ENCODE measurements at regions not wholly inside any gene's neighbourhood (a gene's known extent, or its start where the extent isn't known, plus 50 kb on each side); places are given as distances from the start of the nearest gene placed in this dataset.

DNA sequence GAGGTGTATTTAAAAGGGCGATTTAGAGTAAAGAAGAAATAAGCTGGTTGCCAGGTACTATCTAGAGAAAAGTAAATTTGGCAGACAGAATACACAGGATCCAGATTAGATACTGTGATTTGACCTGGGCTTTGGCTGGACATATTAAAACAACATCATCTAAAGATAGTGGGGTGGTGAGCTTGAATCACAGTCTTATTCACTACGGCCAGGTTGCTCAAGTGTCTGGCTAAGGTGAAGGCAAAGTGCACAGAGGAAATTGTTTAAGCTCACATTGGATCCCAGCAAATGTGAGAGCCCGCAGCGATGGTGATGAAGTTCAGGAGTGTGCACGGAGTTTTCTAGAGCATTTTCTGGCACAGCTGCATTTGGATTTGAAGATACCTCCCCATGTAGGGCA, 398.2 kb upstream of the MEF2C start:
- TF ChIP-seq, protein P1, sequence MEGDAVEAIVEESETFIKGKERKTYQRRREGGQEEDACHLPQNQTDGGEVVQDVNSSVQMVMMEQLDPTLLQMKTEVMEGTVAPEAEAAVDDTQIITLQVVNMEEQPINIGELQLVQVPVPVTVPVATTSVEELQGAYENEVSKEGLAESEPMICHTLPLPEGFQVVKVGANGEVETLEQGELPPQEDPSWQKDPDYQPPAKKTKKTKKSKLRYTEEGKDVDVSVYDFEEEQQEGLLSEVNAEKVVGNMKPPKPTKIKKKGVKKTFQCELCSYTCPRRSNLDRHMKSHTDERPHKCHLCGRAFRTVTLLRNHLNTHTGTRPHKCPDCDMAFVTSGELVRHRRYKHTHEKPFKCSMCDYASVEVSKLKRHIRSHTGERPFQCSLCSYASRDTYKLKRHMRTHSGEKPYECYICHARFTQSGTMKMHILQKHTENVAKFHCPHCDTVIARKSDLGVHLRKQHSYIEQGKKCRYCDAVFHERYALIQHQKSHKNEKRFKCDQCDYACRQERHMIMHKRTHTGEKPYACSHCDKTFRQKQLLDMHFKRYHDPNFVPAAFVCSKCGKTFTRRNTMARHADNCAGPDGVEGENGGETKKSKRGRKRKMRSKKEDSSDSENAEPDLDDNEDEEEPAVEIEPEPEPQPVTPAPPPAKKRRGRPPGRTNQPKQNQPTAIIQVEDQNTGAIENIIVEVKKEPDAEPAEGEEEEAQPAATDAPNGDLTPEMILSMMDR (IDR thresholded peaks at IDR 0.05) = no peak
- H3K4me3 Mint-ChIP-seq (ENCODE audit: unreplicated experiment) = no peak overlapping the region
- no peak for DNase-seq (ENCODE audit: extremely low spot score, unreplicated experiment)
- H3K4me1 Mint-ChIP-seq (ENCODE audit: unreplicated experiment) = peaks cover 26% of the 10 kb centered on the region
- H3K27ac Mint-ChIP-seq (ENCODE audit: unreplicated experiment) = no peak overlapping the region
- H3K9me3 Mint-ChIP-seq (ENCODE audit: unreplicated experiment) = peaks cover 4% of the 10 kb centered on the region
- no peaks in the 10 kb centered on the region for H3K36me3 Mint-ChIP-seq (ENCODE audit: unreplicated experiment)
- no peaks in the 10 kb centered on the region for H3K27me3 Mint-ChIP-seq (ENCODE audit: unreplicated experiment)

DNA sequence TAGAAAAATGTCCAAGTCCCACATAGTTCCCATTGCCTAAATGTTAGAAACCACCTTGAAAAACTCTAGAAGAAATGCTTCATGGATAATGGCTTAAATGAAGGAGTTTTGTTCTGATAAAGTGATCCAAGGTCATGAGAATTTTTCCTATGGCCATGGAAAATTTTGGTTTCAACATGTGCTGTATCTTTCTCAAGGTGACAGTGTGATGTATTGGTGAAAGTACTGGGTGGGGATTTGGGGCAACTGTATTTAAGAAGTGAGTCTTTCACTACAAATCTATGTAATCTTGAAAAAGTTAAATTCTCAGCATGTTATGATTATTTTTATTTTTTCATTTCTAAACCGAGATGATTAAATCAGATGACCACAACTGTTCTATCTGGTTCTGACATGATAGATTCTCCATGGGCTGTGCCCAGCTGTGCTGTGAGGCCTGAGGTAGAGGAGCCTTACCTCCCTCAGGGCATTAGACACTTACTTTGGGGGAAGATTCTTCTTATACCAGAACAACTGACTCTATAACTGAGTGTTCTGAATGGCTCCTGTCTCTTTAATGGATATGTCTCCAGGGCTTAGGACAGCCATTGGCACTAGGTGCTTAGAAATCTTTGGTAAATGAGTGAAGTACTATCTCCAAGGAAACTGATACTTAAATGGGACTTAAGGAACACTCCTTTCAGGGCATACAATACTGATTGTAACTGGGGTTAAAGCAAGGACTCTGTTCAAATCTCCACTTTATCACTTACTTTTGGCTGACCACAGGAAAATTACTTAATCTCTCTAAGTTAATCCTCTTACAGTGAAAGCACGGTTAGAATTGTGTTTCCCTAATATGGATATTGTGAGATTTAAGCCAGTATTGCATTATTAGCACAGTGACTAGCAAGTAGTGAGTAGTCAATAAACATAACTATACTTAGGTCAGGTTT, 397.4 kb upstream of the MEF2C start:
- peaks cover 6% of the 10 kb centered on the region for H3K9me3 Mint-ChIP-seq (ENCODE audit: unreplicated experiment)
- no peaks in the 10 kb centered on the region for H3K36me3 Mint-ChIP-seq (ENCODE audit: unreplicated experiment)

DNA sequence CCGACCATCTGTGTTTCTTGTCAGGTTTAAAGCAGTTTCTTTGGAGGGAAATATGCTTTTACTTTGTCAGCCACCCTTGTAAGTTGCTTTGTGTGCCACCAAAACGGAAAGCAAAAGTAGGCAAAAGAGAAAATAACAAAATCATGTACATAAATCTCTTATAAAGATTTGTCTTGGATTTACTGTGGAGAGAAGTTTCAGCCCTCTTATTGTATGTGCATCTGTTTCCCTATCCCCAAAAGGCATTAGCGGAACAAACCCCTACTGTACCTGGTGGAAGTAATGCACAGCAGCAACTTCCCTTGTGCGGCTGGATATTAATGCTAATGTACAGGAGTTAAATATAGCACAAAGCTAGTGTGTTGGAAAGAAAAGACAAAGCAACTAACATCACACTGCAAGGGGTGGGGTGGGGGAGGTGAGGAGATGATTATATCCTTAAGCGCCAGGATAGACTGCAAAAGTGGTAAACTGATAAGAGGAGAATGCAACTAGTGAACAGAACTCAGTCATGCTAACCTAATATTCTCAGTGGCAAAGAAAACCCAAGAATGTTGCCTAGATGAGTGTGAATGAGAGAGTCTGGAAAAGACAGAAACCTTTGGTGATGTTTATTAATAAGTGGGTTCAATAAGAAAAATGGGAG, 396.5 kb upstream of the MEF2C start:
- H3K27me3 Mint-ChIP-seq (ENCODE audit: unreplicated experiment) = no peaks in the 10 kb centered on the region
- no peak overlapping the region for H3K4me3 Mint-ChIP-seq (ENCODE audit: unreplicated experiment)
- TF ChIP-seq, protein P1 (IDR thresholded peaks at IDR 0.05) = no peak
- peaks cover 6% of the 10 kb centered on the region for H3K9me3 Mint-ChIP-seq (ENCODE audit: unreplicated experiment)
- peaks cover 26% of the 10 kb centered on the region for H3K4me1 Mint-ChIP-seq (ENCODE audit: unreplicated experiment)
- no peaks in the 10 kb centered on the region for H3K36me3 Mint-ChIP-seq (ENCODE audit: unreplicated experiment)
- DNase-seq (ENCODE audit: extremely low spot score, unreplicated experiment) = no peak
- no peak overlapping the region for H3K27ac Mint-ChIP-seq (ENCODE audit: unreplicated experiment)

More for the DNA sequence above, 397.4 kb upstream of the MEF2C start:
- Mint-ChIP-seq H3K27me3 (ENCODE audit: unreplicated experiment) (no peaks in the 10 kb centered on the region), H3K27ac (ENCODE audit: unreplicated experiment) (no peak overlapping the region), H3K4me3 (ENCODE audit: unreplicated experiment) (no peak overlapping the region), H3K4me1 (ENCODE audit: unreplicated experiment) (peaks cover 26% of the 10 kb centered on the region)
- no peak for DNase-seq (ENCODE audit: extremely low spot score, unreplicated experiment)
- TF ChIP-seq, protein P1 (IDR thresholded peaks at IDR 0.05) = no peak

DNA sequence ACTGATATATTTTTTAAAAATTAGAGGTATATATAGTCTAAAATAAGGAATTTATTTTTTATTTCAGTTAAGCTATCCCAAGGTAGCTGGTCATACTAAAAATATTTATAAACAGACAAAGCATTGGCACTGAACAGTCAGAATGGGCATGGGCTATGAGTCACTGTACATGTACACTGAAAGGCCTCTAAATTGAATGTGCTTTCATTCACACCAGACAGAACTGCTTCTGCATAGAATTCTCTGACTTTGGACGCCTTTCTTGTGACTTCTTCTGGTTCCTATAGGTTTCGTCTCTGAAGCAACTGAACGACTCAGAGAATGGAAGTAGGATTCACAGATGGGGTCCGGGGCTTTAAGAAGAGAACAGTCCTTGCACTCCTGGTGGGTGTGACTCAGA, 394.8 kb upstream of the MEF2C start:
- H3K4me1 Mint-ChIP-seq (ENCODE audit: unreplicated experiment) = peaks cover 25% of the 10 kb centered on the region
- H3K27me3 Mint-ChIP-seq (ENCODE audit: unreplicated experiment) = no peaks in the 10 kb centered on the region
- TF ChIP-seq, protein P1 (IDR thresholded peaks at IDR 0.05) = no peak
- H3K27ac Mint-ChIP-seq (ENCODE audit: unreplicated experiment) = no peak overlapping the region
- DNase-seq (ENCODE audit: extremely low spot score, unreplicated experiment) = no peak
- H3K9me3 Mint-ChIP-seq (ENCODE audit: unreplicated experiment) = peaks cover 6% of the 10 kb centered on the region
- no peak overlapping the region for H3K4me3 Mint-ChIP-seq (ENCODE audit: unreplicated experiment)
- no peaks in the 10 kb centered on the region for H3K36me3 Mint-ChIP-seq (ENCODE audit: unreplicated experiment)
